ENCODE measurements at regions not wholly inside any gene's neighbourhood (a gene's known extent, or its start where the extent isn't known, plus 50 kb on each side); places are given as distances from the start of the nearest gene placed in this dataset.

GRCh38 chrX:39960219-39960618 is 137.5 kb downstream of the BCOR start:
- TF ChIP-seq CTCF (conservative IDR thresholded peaks at IDR 0.05; ENCODE audit: low read depth, low read length), result no peak
- H3K4me3 ChIP-seq (ENCODE audit: low read depth, low read length), result no peak overlapping the region
- no peak for DNase-seq (ENCODE audit: low read depth)

DNA sequence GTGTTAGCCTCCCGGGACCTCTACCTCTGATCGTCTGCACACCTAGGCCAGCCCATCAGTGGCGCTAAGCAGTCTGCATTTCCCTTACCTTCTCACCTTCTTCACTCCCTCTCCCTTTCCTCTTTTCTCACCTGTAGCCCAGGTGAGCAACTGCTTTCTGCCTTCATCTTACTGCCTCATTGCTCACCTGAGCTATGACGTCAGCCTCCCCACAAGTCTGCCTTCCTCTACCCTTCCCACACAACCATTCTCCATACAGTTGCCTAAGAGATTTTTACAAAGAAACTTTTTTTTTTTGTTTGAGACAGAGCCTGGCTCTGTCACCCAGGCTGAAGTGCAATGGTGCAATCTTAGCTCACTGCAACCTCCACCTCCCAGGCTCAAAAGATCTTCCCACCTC is 136.3 kb downstream of the BCOR start:
- H3K4me3 ChIP-seq (ENCODE audit: low read depth, low read length), result no peak overlapping the region
- no peak for DNase-seq (ENCODE audit: low read depth)
- no peak for TF ChIP-seq CTCF (conservative IDR thresholded peaks at IDR 0.05; ENCODE audit: low read depth, low read length)

DNA sequence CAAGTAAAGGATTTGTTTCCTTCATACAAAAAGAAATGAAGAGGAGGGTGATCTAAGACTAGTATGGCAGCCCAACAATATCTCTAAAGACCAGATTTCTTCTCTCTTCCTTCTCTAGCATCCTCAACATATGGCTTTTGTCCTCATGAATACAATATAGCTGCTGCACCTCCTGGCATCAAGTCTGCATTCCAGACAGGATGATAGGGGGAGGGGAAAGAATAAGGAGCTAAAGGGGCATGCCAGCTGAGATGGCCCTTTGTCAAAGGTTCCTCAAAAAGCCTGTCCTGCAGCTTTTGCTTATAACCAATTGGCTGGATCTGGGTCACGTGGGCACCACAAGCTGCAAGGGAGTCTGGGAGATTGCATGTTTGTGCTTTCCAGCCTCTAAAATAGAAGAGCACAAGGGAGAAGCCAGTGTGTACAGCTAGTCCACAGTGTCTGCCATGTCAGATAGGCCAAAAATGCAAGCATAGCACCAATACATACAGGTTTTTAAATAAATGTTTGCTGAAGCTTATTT is 132.6 kb downstream of the BCOR start:
- no peak overlapping the region for H3K4me3 ChIP-seq (ENCODE audit: low read depth, low read length)
- no peak for DNase-seq (ENCODE audit: low read depth)
- TF ChIP-seq CTCF (conservative IDR thresholded peaks at IDR 0.05; ENCODE audit: low read depth, low read length), result no peak

DNA sequence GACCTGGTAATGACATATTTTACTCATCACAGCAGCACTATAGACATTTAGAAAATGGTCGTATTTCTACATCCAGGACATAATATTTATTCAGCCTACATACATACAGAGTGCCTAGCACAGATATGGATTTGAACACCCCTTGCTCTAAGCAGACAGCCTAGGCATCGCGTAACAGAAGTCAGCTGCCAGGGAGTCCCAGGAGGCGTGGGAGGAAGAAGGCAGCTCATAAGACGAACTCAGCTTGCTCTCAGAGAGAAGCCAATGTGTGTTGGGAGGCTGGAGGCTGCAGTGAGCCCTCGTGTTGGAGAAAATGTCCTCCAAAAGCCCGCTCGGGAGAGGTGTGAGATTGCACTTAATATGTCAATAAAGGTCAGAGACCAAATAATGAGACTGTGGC is 131.6 kb downstream of the BCOR start:
- DNase-seq (ENCODE audit: low read depth), result no peak
- TF ChIP-seq CTCF (conservative IDR thresholded peaks at IDR 0.05; ENCODE audit: low read depth, low read length), result no peak
- no peak overlapping the region for H3K4me3 ChIP-seq (ENCODE audit: low read depth, low read length)

DNA sequence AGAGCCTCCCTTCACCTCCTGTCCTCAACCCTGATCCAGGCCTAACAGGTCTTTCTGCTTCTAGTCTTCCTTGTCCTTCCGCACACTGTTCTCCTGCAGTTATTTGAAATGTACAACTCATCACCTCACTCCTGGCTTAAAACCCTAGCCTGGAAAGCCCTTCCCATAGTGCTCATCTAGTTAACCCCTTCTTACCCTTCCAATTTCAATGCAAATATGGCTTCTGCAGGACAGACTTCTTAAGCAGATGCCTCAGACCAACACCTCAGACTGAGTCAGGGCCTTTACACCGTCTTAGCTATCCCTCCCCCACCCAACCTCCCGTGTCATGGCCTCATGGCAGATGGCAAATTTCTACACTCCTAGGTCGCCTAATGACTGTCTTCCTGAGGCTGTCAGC is 130.4 kb downstream of the BCOR start:
- H3K4me3 ChIP-seq (ENCODE audit: low read depth, low read length), result no peak overlapping the region
- no peak for TF ChIP-seq CTCF (conservative IDR thresholded peaks at IDR 0.05; ENCODE audit: low read depth, low read length)
- no peak for DNase-seq (ENCODE audit: low read depth)

DNA sequence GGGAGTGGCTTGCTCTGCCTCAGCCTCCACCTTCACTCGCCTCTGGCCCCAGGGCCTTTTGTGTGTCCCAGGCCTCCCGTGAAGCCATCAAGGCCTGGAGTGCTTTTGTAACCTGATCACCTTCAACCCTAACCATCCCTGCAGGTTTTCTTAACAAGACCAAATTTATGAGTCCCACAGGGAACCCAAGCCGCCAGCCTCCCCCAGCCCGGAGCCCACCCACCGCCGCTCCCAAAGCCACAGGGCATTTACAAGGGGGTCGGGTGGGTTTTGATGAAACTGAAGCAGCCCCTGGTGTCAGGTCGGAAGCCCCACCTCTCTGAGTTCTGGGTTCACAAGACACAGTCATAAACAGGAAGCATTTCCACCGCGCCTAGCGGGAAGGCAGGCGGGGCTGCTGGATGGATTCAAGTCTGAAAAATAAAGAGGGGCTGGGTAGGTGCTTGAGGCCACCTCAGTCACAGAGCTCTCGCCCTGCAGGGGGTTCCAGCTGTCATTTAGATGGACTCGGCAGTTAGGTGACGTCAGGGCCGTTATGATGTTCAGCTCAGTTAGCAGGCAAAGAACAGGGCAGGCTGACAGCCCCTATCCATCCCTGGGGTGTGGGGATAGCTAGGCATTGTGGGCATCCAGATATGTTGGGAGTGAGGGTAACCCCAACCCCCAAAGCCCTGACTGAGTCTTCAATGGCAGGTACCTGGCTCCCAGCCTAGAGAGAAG is 128.5 kb downstream of the BCOR start:
- H3K4me3 ChIP-seq (ENCODE audit: low read depth, low read length), result no peak overlapping the region
- TF ChIP-seq CTCF (conservative IDR thresholded peaks at IDR 0.05; ENCODE audit: low read depth, low read length), result no peak
- DNase-seq (ENCODE audit: low read depth), result no peak
